Esophagus muscularis mucosa (tissue), 4 donors: ENCODE measurements at regions not wholly inside any gene's neighbourhood (a gene's known extent, or its start where the extent isn't known, plus 50 kb on each side); places are given as distances from the start of the nearest gene placed in this dataset.

Experiments used
- CTCF ChIP-seq, 3 experiments: fragments of 200-600 bp in 2 of 3; fragments of 450-650 bp in 1 of 3; sonication (generic) in 2 of 3; IDR thresholded peaks; one replicate each; pipeline ENCODE4 v1.5.1; 2017 to 2019; ENCODE audit warnings: antibody characterized with exemption in 3 of 3, mild to moderate bottlenecking in 2 of 3, moderate library complexity in 1 of 3
- EP300 ChIP-seq: sonication (generic); formaldehyde crosslinking; IDR thresholded peaks from one replicate; pipeline ENCODE4 v1.6.1; 2017; ENCODE audit warnings: antibody characterized with exemption
- POLR2A ChIP-seq: fragments of 450-650 bp; IDR thresholded peaks from one replicate; pipeline ENCODE4 v1.6.1; 2017; ENCODE audit warnings: antibody characterized with exemption, moderate library complexity, mild to moderate bottlenecking, low read depth
- POLR2AphosphoS5 ChIP-seq, 2 donors: sonication (generic); formaldehyde crosslinking; IDR thresholded peaks; one replicate each; pipeline ENCODE4 v1.6.1; 2017; ENCODE audit warnings: antibody characterized with exemption in 2 of 2

- TF ChIP-seq CTCF (IDR thresholded peaks at IDR 0.05) = no peak
- TF ChIP-seq POLR2A = no peak
- no peak for TF ChIP-seq EP300
- TF ChIP-seq POLR2AphosphoS5 (IDR thresholded peaks at IDR 0.05) = no peak
These were observed 167.5 kb downstream of the SOD2 start for GRCh38 chr6:159525445-159526025.
